ENCODE measurements at regions not wholly inside any gene's neighbourhood (a gene's known extent, or its start where the extent isn't known, plus 50 kb on each side); places are given as distances from the start of the nearest gene placed in this dataset.
A peak's percentile ranks its signal among the peaks of the same experiment; 100 is the strongest.
"Not testable (repeated sequence)": the region's sequence is repeated elsewhere in the genome, so short reads cannot be mapped to it uniquely, and the experiment has no call there.

GRCh38 chr13:44648392-44649103 lies 72.4 kb upstream of the TSC22D1 start (continued):
- TF ChIP-seq TSHZ1 (tag by site-specific recombination; IDR thresholded peaks at IDR 0.05; ENCODE audit: borderline replicate concordance) = no peak

GRCh38 chr13:44647560-44647959 lies 71.4 kb upstream of the TSC22D1 start:
- H3K27ac ChIP-seq (ENCODE audit: extremely low read depth, low read depth, low read length); POLR2A ChIA-PET; H3K4me1 ChIP-seq (ENCODE audit: control insufficient read depth, insufficient read depth, low read length); H3K36me3 ChIP-seq (ENCODE audit: control insufficient read depth in 2 of 2, insufficient read depth in 1 of 2, low read length in 2 of 2); H3K9me3 ChIP-seq (ENCODE audit: control insufficient read depth, insufficient read depth, low read depth, low read length); H3K4me3 ChIP-seq (ENCODE audit: low read depth, low read length): not testable (repeated sequence)
- TF ChIP-seq ZNF623 (tag by site-specific recombination; IDR thresholded peaks at IDR 0.05) (peak; percentile 53), ZNF394 (tag by site-specific recombination; IDR thresholded peaks at IDR 0.05; ENCODE audit: borderline replicate concordance) (peak; percentile 84; the same call in 1 of the 2 replicates), ZNF664 (tag by site-specific recombination; IDR thresholded peaks at IDR 0.05) (peak; percentile 31; the same call in 1 of the 2 replicates), ZNF140 (tag by site-specific recombination; IDR thresholded peaks at IDR 0.05) (peak; percentile 55; the same call in 1 of the 2 replicates), ZBTB8A (tag by site-specific recombination; IDR thresholded peaks at IDR 0.05) (peak; percentile 64), ZNF510 (tag by site-specific recombination; IDR thresholded peaks at IDR 0.05; ENCODE audit: insufficient replicate concordance) (peak; percentile 37), ZNF791 (tag by site-specific recombination; IDR thresholded peaks at IDR 0.05) (0 out of 2 replicates have a peak, but pooled peaks have one; percentile 36), GLI2 (tag by site-specific recombination; IDR thresholded peaks at IDR 0.05; ENCODE audit: borderline replicate concordance, low read depth) (peak; percentile 76; the same call in 1 of the 2 replicates), ZNF426 (tag by site-specific recombination; IDR thresholded peaks at IDR 0.05) (peak; percentile 70), ZNF529 (tag by site-specific recombination; IDR thresholded peaks at IDR 0.05; ENCODE audit: insufficient replicate concordance) (peak; percentile 8), ZNF558 (tag by site-specific recombination; IDR thresholded peaks at IDR 0.05) (peak; percentile 81), ZNF341 (tag by site-specific recombination; IDR thresholded peaks at IDR 0.05; ENCODE audit: low read depth) (peak; percentile 14; the same call in 1 of the 2 replicates), ZNF629 (tag by site-specific recombination; IDR thresholded peaks at IDR 0.05) (0 out of 2 replicates have a peak, but pooled peaks have one; percentile 15), ZNF433 (tag by site-specific recombination; IDR thresholded peaks at IDR 0.05; ENCODE audit: low read depth) (peak; percentile 67; the same call in 1 of the 2 replicates), REST (tag by site-specific recombination; IDR thresholded peaks at IDR 0.05) (peak; percentile 22; the same call in 1 of the 2 replicates), ZNF223 (tag by site-specific recombination; IDR thresholded peaks at IDR 0.05) (0 out of 2 replicates have a peak, but pooled peaks have one; percentile 17), ZNF518A (tag by site-specific recombination; conservative IDR thresholded peaks at IDR 0.05; ENCODE audit: low read depth) (peak; percentile 82), ZNF266 (tag by site-specific recombination; IDR thresholded peaks at IDR 0.05; ENCODE audit: low read depth) (peak; percentile 56; the same call in 1 of the 2 replicates), ZNF202 (tag by site-specific recombination; IDR thresholded peaks at IDR 0.05; ENCODE audit: borderline replicate concordance) (peak; percentile 74), ZNF654 (tag by site-specific recombination; IDR thresholded peaks at IDR 0.05; ENCODE audit: low read depth) (peak; percentile 12; the same call in 1 of the 2 replicates)
- CTCF ChIA-PET = interaction anchor here (0.6 to 0.8 kb wide), 3 partner anchors 9 to 1256 kb away, joined by 3 read pairs; no protein-coding TSS in a partner anchor
